ENCODE measurements at regions not wholly inside any gene's neighbourhood (a gene's known extent, or its start where the extent isn't known, plus 50 kb on each side); places are given as distances from the start of the nearest gene placed in this dataset.

GRCh38 chr6:92930171-92930570 lies 489.2 kb downstream of the EPHA7 start:
- no peak for TF ChIP-seq CTCF (IDR thresholded peaks at IDR 0.05)
- TF ChIP-seq POLR2A (IDR thresholded peaks at IDR 0.05): no peak

Data from body of pancreas (tissue), 4 donors.